ENCODE measurements at regions not wholly inside any gene's neighbourhood (a gene's known extent, or its start where the extent isn't known, plus 50 kb on each side); places are given as distances from the start of the nearest gene placed in this dataset.

DNA sequence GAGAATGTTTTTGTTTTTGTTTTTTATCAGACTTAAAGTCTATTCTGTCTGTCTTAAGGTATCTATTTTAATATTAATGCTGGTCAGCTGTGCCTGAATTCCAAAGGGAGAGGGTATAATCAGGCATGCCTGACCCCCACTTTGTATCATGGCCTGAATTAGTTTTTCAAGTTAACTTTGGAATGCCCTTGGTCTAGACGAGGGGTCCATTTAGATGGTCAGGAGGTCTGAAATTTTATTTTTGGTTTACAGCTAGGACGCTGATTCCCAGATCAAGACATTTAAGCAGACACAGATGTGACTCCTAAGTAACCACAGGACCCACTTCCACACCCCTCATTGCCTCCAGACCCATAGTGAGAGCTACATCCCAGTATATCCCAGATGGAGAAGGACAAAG, 189.5 kb downstream of the ARHGAP12 start:
- H3F3A ChIP-seq (ENCODE audit: insufficient read depth, low read length), result no peaks in the 10 kb centered on the region
- no peaks in the 10 kb centered on the region for H3K4me1 ChIP-seq (ENCODE audit: insufficient read depth, low read length, severe bottlenecking)
- no peaks in the 10 kb centered on the region for H3K79me2 ChIP-seq (ENCODE audit: insufficient read depth, low read length)
- no peak overlapping the region for H3K9ac ChIP-seq (ENCODE audit: low read length)
- TF ChIP-seq, protein P1, sequence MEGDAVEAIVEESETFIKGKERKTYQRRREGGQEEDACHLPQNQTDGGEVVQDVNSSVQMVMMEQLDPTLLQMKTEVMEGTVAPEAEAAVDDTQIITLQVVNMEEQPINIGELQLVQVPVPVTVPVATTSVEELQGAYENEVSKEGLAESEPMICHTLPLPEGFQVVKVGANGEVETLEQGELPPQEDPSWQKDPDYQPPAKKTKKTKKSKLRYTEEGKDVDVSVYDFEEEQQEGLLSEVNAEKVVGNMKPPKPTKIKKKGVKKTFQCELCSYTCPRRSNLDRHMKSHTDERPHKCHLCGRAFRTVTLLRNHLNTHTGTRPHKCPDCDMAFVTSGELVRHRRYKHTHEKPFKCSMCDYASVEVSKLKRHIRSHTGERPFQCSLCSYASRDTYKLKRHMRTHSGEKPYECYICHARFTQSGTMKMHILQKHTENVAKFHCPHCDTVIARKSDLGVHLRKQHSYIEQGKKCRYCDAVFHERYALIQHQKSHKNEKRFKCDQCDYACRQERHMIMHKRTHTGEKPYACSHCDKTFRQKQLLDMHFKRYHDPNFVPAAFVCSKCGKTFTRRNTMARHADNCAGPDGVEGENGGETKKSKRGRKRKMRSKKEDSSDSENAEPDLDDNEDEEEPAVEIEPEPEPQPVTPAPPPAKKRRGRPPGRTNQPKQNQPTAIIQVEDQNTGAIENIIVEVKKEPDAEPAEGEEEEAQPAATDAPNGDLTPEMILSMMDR (IDR thresholded peaks at IDR 0.05; ENCODE audit: low read length), result no peak
- no peak for TF ChIP-seq EZH2 (IDR thresholded peaks at IDR 0.05; ENCODE audit: borderline replicate concordance, low read length)
- no peak overlapping the region for H3K4me2 ChIP-seq (ENCODE audit: low read length)
- H3K27ac ChIP-seq (ENCODE audit: low read depth, low read length, poor library complexity, severe bottlenecking), result no peak overlapping the region
- H4K20me1 ChIP-seq (ENCODE audit: insufficient read depth, low read length), result no peaks in the 10 kb centered on the region
- no peak overlapping the region for H3K4me3 ChIP-seq (ENCODE audit: low read depth, low read length, poor library complexity, severe bottlenecking)
- H3K27me3 ChIP-seq (ENCODE audit: insufficient read depth, low read length), result no peaks in the 10 kb centered on the region
- no peaks in the 10 kb centered on the region for H3K36me3 ChIP-seq (ENCODE audit: insufficient read depth, low read length)
- no peaks in the 10 kb centered on the region for H3K9me2 ChIP-seq (ENCODE audit: low read depth, low read length)
- H2AFZ ChIP-seq (ENCODE audit: low read length), result no peak overlapping the region
- no peaks in the 10 kb centered on the region for H3K9me3 ChIP-seq (ENCODE audit: low read length)

DNA sequence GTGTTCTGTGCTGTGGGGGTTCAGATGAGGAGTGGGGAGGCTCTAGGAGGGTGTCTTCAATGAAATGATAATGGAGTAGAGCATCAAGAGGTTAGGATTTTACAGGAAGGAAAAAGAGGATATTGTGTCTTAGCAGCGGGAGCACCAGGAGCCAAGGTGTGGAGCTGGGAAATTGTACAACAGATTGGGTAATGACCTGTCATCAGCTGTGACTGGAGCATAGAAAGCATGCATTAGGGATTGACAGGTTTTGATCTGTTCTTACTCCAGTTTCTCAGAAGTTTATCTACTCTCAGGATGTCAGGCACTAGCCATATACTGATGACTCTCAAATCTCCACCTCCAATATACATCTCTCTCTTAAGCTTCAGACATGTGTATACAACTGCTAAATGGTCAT, 196.9 kb downstream of the ARHGAP12 start:
- no peak overlapping the region for H2AFZ ChIP-seq (ENCODE audit: low read length)
- no peaks in the 10 kb centered on the region for H3K9me2 ChIP-seq (ENCODE audit: low read depth, low read length)
- H3K4me2 ChIP-seq (ENCODE audit: low read length), result no peak overlapping the region
- H3K4me3 ChIP-seq (ENCODE audit: low read depth, low read length, poor library complexity, severe bottlenecking), result no peak overlapping the region
- no peak overlapping the region for H3K9ac ChIP-seq (ENCODE audit: low read length)
- no peaks in the 10 kb centered on the region for H4K20me1 ChIP-seq (ENCODE audit: insufficient read depth, low read length)
- no peaks in the 10 kb centered on the region for H3F3A ChIP-seq (ENCODE audit: insufficient read depth, low read length)
- H3K27me3 ChIP-seq (ENCODE audit: insufficient read depth, low read length), result no peaks in the 10 kb centered on the region
- no peaks in the 10 kb centered on the region for H3K36me3 ChIP-seq (ENCODE audit: insufficient read depth, low read length)
- TF ChIP-seq EZH2 (IDR thresholded peaks at IDR 0.05; ENCODE audit: borderline replicate concordance, low read length), result no peak
- TF ChIP-seq, protein P1 (IDR thresholded peaks at IDR 0.05; ENCODE audit: low read length), result no peak
- no peaks in the 10 kb centered on the region for H3K79me2 ChIP-seq (ENCODE audit: insufficient read depth, low read length)
- no peak overlapping the region for H3K27ac ChIP-seq (ENCODE audit: low read depth, low read length, poor library complexity, severe bottlenecking)
- H3K4me1 ChIP-seq (ENCODE audit: insufficient read depth, low read length, severe bottlenecking), result no peaks in the 10 kb centered on the region
- H3K9me3 ChIP-seq (ENCODE audit: low read length), result no peaks in the 10 kb centered on the region

DNA sequence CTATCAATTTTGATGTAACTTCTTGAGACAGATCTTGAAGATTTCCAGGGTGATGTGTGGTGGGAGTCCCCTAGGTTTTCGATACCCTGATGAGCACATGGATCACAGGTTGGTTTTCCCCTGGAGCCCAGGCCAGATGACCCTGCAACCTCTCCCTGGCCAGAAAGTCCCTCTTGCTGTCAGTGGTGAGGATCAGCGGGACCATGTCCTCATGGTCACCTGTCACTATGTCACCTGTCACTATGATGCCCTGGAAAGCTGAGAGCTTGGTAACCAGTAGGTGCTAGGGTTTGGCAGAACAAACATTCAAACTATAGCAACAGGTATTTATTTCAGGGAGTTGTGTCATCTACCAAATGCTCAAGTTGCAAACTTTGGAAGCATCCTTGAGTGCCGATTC, 197.9 kb downstream of the ARHGAP12 start:
- Histone ChIP-seq H3K36me3 (ENCODE audit: insufficient read depth, low read length) (no peaks in the 10 kb centered on the region), H3K9me2 (ENCODE audit: low read depth, low read length) (no peaks in the 10 kb centered on the region), H3K9ac (ENCODE audit: low read length) (no peak overlapping the region), H3F3A (ENCODE audit: insufficient read depth, low read length) (no peaks in the 10 kb centered on the region), H3K4me2 (ENCODE audit: low read length) (no peak overlapping the region), H3K79me2 (ENCODE audit: insufficient read depth, low read length) (no peaks in the 10 kb centered on the region), H3K27me3 (ENCODE audit: insufficient read depth, low read length) (no peaks in the 10 kb centered on the region), H3K4me3 (ENCODE audit: low read depth, low read length, poor library complexity, severe bottlenecking) (no peak overlapping the region), H3K4me1 (ENCODE audit: insufficient read depth, low read length, severe bottlenecking) (no peaks in the 10 kb centered on the region), H3K9me3 (ENCODE audit: low read length) (no peaks in the 10 kb centered on the region), H3K27ac (ENCODE audit: low read depth, low read length, poor library complexity, severe bottlenecking) (no peak overlapping the region), H2AFZ (ENCODE audit: low read length) (no peak overlapping the region), H4K20me1 (ENCODE audit: insufficient read depth, low read length) (no peaks in the 10 kb centered on the region)
- TF ChIP-seq, protein P1 (IDR thresholded peaks at IDR 0.05; ENCODE audit: low read length), result no peak
- TF ChIP-seq EZH2 (IDR thresholded peaks at IDR 0.05; ENCODE audit: borderline replicate concordance, low read length), result no peak

Measured in OCI-LY1 (cell line).